LNCAP (cell line): ENCODE measurements at regions not wholly inside any gene's neighbourhood (a gene's known extent, or its start where the extent isn't known, plus 50 kb on each side); places are given as distances from the start of the nearest gene placed in this dataset.

Experiments used
- TF ChIP-seq, protein P1 (sequence below): fragments of 450-650 bp; IDR thresholded peaks from 2 replicates; pipeline ENCODE4 v1.5.1; 2017; ENCODE audit warnings: mild to moderate bottlenecking

- TF ChIP-seq, protein P1, sequence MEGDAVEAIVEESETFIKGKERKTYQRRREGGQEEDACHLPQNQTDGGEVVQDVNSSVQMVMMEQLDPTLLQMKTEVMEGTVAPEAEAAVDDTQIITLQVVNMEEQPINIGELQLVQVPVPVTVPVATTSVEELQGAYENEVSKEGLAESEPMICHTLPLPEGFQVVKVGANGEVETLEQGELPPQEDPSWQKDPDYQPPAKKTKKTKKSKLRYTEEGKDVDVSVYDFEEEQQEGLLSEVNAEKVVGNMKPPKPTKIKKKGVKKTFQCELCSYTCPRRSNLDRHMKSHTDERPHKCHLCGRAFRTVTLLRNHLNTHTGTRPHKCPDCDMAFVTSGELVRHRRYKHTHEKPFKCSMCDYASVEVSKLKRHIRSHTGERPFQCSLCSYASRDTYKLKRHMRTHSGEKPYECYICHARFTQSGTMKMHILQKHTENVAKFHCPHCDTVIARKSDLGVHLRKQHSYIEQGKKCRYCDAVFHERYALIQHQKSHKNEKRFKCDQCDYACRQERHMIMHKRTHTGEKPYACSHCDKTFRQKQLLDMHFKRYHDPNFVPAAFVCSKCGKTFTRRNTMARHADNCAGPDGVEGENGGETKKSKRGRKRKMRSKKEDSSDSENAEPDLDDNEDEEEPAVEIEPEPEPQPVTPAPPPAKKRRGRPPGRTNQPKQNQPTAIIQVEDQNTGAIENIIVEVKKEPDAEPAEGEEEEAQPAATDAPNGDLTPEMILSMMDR: no peak
Observed at GRCh38 chr3:110544730-110545129, 526.9 kb upstream of the NECTIN3 start.

DNA sequence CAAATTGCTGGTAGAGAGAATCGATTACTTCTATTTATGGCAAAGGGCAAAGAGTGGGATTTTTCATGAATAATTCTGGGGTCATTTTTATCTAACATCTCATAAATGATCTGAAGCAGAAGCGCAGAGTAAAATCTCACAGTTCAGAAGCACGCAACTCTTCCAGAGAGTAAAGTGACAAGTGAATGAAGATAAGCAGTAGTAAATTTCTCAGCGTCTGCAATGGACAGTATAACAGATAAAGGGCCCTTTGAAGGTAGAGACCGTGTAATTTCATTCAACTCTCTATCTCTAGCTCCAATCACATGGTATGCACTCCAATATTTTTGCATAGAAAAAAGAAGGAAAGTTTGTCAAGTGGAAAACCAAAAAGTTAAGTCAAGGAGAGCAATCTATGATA is 521.1 kb upstream of the NECTIN3 start:
- TF ChIP-seq, protein P1: no peak

GRCh38 chr3:110562621-110563020 is 509.0 kb upstream of the NECTIN3 start:
- TF ChIP-seq, protein P1: no peak

- TF ChIP-seq, protein P1: no peak
Observed at GRCh38 chr3:110564674-110565073, 506.9 kb upstream of the NECTIN3 start.

DNA sequence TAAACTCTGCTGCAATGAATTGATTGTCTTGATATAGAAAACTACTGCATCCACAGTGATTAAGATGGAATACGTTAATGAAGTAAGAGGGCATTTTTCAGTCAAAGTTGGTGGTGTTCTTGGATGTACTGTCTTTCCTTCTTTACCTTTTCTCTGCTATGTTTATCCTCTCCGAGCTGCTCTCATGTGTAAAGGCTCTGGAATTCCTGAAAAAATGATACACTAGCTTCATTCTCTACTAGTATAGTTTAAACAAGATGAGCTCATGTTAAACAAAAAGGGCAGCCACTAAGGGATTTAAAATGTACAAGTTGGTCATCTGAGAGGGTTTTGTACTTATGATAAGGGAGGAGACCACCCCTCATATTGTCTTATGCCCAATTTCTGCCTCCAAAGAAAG is 504.6 kb upstream of the NECTIN3 start:
- TF ChIP-seq, protein P1: no peak

GRCh38 chr3:110568246-110568645 is 503.4 kb upstream of the NECTIN3 start:
- TF ChIP-seq, protein P1: no peak

DNA sequence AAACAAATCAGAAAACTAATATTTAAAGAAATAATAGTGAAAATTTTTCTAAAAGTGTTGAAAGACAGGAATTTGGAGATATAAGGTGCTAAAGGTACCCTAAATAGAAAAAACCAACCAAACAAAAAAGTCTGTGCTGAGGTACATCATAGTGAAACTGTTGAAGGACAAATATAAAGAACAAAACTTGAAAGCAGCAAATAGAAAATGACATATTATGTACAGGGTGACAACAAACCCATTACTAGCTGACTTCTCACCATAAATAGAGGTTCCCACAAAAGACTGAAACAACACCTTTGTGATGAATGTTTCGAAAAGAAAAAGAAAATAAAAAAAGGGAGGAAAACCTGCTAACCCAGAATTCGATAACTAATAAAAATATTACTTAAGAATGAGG is 502.5 kb upstream of the NECTIN3 start:
- TF ChIP-seq, protein P1: no peak

DNA sequence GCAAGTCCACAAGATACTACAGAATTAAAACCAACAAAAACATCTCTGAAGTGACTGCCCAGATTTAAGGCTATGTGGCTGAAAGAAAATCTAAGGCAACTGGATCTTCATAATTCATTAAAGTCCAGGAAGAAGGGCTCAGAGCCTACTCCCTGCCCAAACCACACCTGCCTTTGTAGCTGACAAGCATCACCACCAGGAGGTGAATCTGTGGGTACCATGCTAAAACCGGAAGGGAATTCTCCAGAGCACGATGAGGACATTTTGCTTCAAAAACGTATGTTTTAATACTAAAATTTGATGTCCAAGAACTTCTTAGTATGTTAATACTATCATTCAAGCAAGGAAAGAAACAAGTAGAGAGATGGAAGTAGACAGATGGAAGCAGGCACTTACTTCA is 495.9 kb upstream of the NECTIN3 start:
- TF ChIP-seq, protein P1: no peak
